ENCODE measurements at regions not wholly inside any gene's neighbourhood (a gene's known extent, or its start where the extent isn't known, plus 50 kb on each side); places are given as distances from the start of the nearest gene placed in this dataset.

DNA sequence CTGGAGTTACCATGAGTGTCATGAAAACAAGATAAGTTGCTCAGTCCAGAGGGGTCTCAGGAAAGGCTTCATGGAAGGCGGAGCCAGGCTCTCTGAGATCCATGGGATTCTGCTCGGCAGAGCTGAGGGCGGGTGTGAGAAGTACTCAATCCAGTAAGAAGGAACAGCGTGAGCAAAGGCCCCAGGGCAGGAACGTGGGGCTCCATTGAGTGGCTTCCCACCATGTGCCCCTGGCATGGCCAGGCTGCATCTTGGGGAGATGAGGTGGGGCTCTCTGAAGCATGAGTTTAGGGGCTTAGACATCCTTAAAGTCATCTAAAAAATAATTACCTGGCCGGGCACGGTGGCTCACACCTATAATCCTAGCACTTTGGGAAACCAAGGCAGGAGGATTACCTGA is 58.0 kb downstream of the ARL6IP4 start:
- POLR2A ChIA-PET, result no interaction called here
- TF ChIP-seq CBX3 (IDR thresholded peaks at IDR 0.05; ENCODE audit: low read depth), result no peak
- no peak for TF ChIP-seq ELF1 (IDR thresholded peaks at IDR 0.05; ENCODE audit: borderline replicate concordance, low read depth)
- TF ChIP-seq FOSL1 (IDR thresholded peaks at IDR 0.05; ENCODE audit: low read depth), result no peak
- no peak for TF ChIP-seq EGR1 (IDR thresholded peaks at IDR 0.05; ENCODE audit: low read depth)
- no peak for TF ChIP-seq EZH2 (IDR thresholded peaks at IDR 0.05)
- no peak for TF ChIP-seq SRF (IDR thresholded peaks at IDR 0.05; ENCODE audit: low read depth)
- TF ChIP-seq ZNF274 (IDR thresholded peaks at IDR 0.05; ENCODE audit: low read depth, low read length), result no peak
- TF ChIP-seq EZH2phosphoT487 (IDR thresholded peaks at IDR 0.05; ENCODE audit: borderline replicate concordance), result no peak
- TF ChIP-seq, protein P1, sequence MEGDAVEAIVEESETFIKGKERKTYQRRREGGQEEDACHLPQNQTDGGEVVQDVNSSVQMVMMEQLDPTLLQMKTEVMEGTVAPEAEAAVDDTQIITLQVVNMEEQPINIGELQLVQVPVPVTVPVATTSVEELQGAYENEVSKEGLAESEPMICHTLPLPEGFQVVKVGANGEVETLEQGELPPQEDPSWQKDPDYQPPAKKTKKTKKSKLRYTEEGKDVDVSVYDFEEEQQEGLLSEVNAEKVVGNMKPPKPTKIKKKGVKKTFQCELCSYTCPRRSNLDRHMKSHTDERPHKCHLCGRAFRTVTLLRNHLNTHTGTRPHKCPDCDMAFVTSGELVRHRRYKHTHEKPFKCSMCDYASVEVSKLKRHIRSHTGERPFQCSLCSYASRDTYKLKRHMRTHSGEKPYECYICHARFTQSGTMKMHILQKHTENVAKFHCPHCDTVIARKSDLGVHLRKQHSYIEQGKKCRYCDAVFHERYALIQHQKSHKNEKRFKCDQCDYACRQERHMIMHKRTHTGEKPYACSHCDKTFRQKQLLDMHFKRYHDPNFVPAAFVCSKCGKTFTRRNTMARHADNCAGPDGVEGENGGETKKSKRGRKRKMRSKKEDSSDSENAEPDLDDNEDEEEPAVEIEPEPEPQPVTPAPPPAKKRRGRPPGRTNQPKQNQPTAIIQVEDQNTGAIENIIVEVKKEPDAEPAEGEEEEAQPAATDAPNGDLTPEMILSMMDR (IDR thresholded peaks at IDR 0.05 in 2 of 3, conservative IDR thresholded peaks at IDR 0.05 in 1 of 3; ENCODE audit: borderline replicate concordance in 1 of 3, insufficient read depth in 1 of 3, low read depth in 2 of 3, low read length in 2 of 3), result no peak
- TF ChIP-seq, protein P2, sequence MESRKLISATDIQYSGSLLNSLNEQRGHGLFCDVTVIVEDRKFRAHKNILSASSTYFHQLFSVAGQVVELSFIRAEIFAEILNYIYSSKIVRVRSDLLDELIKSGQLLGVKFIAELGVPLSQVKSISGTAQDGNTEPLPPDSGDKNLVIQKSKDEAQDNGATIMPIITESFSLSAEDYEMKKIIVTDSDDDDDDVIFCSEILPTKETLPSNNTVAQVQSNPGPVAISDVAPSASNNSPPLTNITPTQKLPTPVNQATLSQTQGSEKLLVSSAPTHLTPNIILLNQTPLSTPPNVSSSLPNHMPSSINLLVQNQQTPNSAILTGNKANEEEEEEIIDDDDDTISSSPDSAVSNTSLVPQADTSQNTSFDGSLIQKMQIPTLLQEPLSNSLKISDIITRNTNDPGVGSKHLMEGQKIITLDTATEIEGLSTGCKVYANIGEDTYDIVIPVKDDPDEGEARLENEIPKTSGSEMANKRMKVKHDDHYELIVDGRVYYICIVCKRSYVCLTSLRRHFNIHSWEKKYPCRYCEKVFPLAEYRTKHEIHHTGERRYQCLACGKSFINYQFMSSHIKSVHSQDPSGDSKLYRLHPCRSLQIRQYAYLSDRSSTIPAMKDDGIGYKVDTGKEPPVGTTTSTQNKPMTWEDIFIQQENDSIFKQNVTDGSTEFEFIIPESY (IDR thresholded peaks at IDR 0.05; ENCODE audit: extremely low read depth, insufficient replicate concordance, low read length), result no peak
- no peak for TF ChIP-seq SP1 (IDR thresholded peaks at IDR 0.05; ENCODE audit: low read depth)
- TF ChIP-seq SIN3A (IDR thresholded peaks at IDR 0.05; ENCODE audit: low read depth), result no peak
- TF ChIP-seq YY1 (IDR thresholded peaks at IDR 0.05; ENCODE audit: extremely low read depth, insufficient replicate concordance, low read depth, low read length), result no peak
- TF ChIP-seq, protein P3, sequence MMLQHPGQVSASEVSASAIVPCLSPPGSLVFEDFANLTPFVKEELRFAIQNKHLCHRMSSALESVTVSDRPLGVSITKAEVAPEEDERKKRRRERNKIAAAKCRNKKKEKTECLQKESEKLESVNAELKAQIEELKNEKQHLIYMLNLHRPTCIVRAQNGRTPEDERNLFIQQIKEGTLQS (IDR thresholded peaks at IDR 0.05), result no peak
- no peak for TF ChIP-seq JUND (IDR thresholded peaks at IDR 0.05)
- TF ChIP-seq CEBPB (IDR thresholded peaks at IDR 0.05; ENCODE audit: low read depth), result no peak
- ATAC-seq (no peak), DNase-seq (ENCODE audit: low read depth, low spot score) (no peak)
- Histone ChIP-seq H3K4me2 (ENCODE audit: low read length) (no peak overlapping the region), H3K9me2 (ENCODE audit: insufficient read depth) (no peaks in the 10 kb centered on the region), H3K36me3 (ENCODE audit: control insufficient read depth in 1 of 2, insufficient read depth in 2 of 2, low read length in 2 of 2) (no peaks in the 10 kb centered on the region), H3K27me3 (ENCODE audit: insufficient read depth, low read length) (no peaks in the 10 kb centered on the region), H3K4me3 (replicated peaks in 1 of 2; ENCODE audit: low read depth in 1 of 2, low read length in 2 of 2) (no peak overlapping the region), H3K9ac (ENCODE audit: low read length) (no peak overlapping the region), H3K79me2 (ENCODE audit: insufficient read depth, low read length) (no peaks in the 10 kb centered on the region), H4K20me1 (ENCODE audit: insufficient read depth) (no peaks in the 10 kb centered on the region; the same call in 1 of the 2 replicates), H2AFZ (ENCODE audit: low read depth, low read length, poor library complexity, severe bottlenecking) (no peak overlapping the region), H3K9me3 (ENCODE audit: control insufficient read depth in 1 of 2, insufficient read depth in 1 of 2, low read depth in 1 of 2, low read length in 2 of 2) (no peaks in the 10 kb centered on the region), H3K4me1 (ENCODE audit: control insufficient read depth in 1 of 2, insufficient read depth in 2 of 2, low read length in 2 of 2) (peaks cover 0 to 3% of the 10 kb centered on the region in 2 experiments; a peak in 1 of 4 replicates), H3K27ac (ENCODE audit: low read depth, low read length) (no peak overlapping the region)
- intact Hi-C loops (cut with micrococcal nuclease), result no loop called here
- RAD21 ChIA-PET (ENCODE audit: low non-redundant PET in 1 of 2, low total read pairs in 2 of 2, uncharacterized antibody in 2 of 2, unreplicated experiment in 2 of 2), result no interaction called here
- no TSS peak for BruUV-seq (replicated peaks)
- CTCF ChIA-PET, result no interaction called here

Data from HCT116 (cell line).